ENCODE measurements at regions not wholly inside any gene's neighbourhood (a gene's known extent, or its start where the extent isn't known, plus 50 kb on each side); places are given as distances from the start of the nearest gene placed in this dataset.
"Not testable (repeated sequence)": the region's sequence is repeated elsewhere in the genome, so short reads cannot be mapped to it uniquely, and the experiment has no call there.

GRCh38 chrX:46152756-46153155 lies 392.5 kb downstream of the ZNF674 start:
- DNase-seq: no peak

DNA sequence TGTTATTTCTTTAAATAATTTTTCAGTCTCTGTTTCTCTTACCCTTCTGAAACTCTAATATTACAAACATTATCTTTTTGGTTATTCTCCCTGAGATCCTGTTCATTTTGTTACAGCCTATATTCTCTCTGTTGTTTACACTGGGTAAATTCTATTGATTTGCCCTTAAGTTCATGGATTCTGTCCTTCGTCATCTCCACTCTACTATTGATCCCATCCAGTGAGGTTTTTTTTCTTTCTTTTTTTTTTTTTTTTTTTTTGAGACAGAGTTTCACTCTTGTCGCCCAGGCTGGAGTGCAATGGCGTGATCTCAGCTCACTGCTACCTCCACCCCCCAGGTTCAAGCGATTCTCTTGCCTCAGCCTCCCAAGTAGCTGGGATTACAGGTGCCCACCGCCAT lies 393.9 kb downstream of the ZNF674 start:
- DNase-seq: not testable (repeated sequence)

DNA sequence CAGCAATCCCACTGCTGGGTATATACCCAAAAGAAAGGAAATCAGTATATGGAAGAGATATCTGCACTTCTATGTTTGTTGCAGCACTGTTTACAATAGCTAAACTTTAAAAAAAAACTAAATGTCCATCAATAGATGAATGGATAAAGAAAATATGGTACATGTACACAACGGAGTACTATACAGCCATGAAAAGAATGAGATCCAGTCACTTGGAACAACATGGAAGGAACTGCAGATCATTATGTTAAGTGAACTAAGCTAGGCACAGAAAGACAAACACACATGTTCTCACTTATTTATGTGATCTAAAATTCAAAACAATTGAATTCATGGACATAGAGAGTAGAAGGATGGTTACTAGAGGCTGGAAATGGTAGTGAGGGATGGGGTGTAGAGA lies 400.7 kb downstream of the ZNF674 start:
- no peak for DNase-seq

DNA sequence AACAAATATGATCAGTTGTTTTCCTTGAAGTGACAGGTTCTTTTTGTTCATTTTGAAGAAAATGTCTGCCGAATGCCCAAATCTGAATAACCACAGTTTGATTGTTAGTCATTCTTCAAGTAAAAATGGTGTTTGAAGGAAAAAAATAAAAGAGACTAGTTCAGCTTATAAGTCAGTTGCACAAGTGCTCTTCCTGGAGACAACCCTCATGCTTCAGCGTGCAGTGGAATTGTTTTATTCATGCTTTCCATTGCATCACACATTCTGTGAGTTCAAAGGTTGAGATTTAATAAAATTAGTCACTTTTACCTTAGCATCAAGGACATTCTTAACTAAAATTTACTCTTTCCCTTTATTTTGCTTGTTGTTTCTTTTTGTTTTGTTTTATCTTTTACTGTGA lies 404.9 kb downstream of the ZNF674 start:
- DNase-seq: no peak

DNA sequence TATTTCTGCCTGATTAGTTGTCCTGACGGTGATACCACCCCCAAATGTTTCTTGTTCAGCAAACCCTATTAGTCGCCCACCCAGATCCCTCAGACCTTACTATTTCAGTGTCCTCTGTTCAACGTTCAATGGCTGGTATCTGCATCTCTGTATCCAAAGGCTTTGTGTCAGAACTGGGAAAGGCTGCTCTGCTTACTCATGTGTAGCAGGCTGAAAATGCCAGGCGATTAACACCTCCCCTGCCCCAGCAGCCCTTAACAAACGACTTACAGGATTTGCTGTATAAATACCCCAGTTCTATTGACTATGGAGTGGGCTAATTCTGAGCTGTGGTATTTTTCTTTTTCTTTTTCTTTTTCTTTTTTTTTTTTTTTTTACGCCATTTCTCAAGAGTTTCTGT lies 415.0 kb downstream of the ZNF674 start:
- DNase-seq: no peak

GRCh38 chrX:46125111-46125510 lies 420.1 kb downstream of the ZNF674 start:
- DNase-seq: no peak

DNA sequence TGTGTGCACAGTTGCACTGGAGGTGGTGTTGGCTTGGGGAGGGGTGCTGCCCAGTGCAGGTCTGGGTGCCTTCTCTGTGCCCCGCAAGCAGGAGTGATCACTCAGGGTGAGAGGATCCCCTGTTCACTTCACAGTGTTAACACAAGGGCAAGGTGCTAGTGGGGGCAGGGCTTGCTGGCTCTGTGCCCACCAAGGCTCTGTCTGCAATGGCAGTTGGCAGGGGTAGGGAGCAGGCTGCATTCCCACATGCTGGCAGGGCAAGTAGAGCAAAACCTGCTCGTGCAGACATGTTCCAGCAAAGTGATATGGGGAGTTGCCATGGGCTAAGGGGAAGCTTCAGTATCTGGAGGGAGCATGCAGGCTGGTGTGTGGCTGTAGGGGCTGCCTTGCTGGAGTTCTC lies 428.0 kb downstream of the ZNF674 start:
- DNase-seq: no peak

DNA sequence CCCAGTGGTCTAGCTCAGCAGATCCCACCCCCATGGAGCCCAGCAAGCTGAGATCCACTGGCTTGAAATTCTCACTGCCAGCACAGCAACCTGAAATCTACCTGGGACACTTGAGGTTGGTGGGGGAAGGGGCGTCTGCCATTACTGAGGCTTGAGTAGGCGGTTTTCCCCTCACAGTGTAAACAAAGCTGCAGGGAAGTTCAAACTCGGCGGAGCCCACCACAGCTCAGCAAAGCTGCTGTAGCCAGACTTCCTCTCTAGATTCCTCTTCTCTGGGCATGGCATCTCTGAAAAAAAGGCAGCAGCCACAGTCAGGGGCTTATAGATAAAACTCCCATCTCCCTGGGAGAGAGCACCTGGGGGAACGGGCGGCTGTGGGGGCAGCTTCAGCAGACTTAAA lies 457.9 kb downstream of the ZNF674 start:
- not testable (repeated sequence) for DNase-seq

DNA sequence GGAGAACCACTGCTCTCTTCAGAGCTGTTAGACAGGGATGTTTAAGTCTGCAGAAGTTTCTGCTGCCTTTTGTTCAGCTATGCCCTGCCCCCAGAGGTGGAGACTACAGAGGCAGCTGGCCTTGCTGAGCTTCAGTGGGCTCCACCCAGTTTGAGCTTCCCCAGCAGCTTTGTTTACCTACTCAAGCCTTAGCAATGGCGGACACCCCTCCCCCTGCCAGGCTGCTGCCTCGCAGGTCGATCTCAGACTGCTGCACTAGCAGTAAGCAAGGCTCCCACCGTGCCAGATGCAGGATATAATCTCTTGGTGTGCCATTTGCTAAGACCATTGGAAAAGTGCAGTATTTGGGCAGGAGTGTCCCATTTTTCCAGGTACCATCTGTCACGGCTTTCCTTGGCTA lies 465.1 kb downstream of the ZNF674 start:
- not testable (repeated sequence) for DNase-seq

DNA sequence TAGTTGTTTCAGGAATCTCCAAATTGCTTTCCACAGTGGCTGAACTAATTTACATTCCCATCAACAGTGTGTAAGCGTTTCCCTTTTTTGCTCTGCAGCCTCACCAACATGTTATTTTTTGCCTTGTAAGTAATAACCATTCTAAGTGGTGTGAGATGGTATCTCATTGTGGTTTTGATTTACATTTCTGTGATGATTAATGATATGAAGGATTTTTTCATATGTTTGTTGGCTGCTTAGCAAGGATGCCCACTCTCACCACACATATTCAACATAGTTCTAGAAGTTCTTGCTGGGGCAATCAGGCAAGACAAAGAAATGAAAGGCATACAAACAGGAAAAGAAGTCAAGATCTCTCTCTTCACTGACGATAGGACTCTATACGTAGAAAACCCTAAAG lies 472.4 kb downstream of the ZNF674 start:
- no peak for DNase-seq

DNA sequence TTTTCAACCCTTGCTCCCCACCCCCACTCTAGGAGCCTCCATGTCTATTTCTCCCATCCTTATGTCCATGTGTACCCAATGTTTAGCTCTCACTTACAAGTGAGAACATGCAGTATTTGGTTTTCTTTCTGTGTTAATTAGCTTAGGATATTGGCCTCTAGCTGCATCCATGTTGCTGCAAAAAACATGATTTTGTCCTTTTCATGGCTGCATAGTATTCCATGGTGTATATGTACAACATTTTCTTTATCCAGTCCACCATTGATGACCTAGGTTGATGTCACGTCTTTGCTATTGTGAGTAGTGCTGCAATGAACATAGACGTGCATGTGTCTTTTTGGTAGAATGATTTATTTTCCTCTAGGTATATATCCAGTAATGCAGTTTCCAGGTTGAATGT lies 472.8 kb downstream of the ZNF674 start:
- DNase-seq: no peak

DNA sequence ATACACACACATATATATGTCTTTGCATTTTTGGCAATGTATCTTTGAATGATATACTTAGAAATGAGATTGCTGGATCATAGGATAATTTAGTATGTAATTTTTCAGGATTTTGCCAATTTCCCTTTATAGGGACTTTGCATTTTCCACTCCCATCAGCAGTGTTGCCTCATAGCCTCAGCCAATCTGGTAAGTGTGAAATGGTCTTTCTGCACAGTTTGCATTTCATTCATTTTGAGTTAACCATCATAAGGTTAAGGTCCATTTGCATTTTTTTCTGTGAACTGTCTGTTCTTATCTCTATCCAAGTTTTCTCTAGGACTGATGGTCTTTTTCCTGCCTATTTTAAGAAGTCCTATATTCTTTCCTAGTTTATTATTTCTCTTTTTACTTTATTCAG lies 474.8 kb downstream of the ZNF674 start:
- no peak for DNase-seq

DNA sequence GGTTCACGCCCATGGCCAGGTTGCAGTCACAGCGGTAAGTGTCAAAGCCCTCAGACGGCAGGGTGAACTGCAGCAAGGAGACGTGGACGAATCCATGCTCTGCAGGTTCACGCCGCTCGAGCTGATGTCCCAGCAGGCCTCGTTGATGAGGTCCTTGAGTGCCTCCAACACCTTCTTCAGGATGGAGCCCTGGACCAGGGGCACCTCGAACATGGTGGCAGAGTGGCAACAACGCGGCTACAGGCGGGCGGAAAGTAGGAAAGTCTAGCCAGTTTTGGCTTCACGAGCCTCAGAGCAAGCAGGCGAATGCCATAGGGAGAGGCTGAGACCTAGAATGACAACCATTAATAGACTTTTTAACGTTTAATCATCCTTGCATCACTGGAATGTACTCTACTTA lies 485.9 kb downstream of the ZNF674 start:
- no peak for DNase-seq

GRCh38 chrX:46044486-46044885 lies 500.7 kb downstream of the ZNF674 start:
- DNase-seq: no peak

- DNase-seq: no peak
These were observed 505.2 kb downstream of the ZNF674 start for GRCh38 chrX:46040001-46040400.

- no peak for DNase-seq
These were observed 505.7 kb downstream of the ZNF674 start for GRCh38 chrX:46039526-46039925.

GRCh38 chrX:46036508-46036907 lies 508.7 kb downstream of the ZNF674 start:
- no peak for DNase-seq

DNA sequence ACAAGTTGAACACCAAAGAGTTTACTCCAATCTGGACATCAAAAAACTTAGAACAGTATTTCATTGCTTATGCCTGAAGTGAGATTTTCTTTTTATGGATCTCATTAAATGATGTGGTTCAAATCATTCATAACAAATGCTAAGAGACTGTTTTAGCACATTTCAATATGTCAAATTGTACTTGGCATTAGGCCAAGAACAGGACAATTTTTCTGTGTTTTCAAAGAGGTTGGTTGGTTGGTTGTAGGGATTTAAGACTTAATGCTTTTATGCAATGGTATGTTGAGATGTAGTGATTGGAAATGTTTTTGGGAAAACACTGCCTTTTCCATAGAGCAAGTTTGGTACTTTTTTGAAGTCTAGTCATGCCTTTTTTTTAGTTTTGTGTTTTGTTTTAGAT lies 510.4 kb downstream of the ZNF674 start:
- DNase-seq: no peak

DNA sequence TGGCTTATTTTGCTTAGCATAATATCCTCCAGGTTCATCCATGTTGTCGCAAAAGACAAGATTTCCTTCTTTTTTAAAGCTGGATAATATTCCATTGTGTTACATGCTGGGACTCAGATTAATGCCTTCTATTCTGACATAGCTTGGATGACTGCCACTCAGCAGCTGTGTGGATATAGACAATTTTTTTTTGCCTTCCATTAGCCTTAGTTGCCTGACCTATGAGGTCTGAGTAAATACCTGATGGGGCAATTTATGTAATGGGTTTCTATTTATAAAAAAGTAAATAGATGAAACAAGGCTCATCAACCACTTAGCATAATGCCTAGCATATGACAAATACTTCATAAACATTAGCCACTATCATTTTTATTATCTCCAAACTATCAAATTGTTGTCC lies 515.4 kb downstream of the ZNF674 start:
- DNase-seq: peak; percentile 7

- no peak for DNase-seq
These were observed 528.9 kb downstream of the ZNF674 start for GRCh38 chrX:46016296-46016695.

- no peak for DNase-seq
These were observed 529.6 kb downstream of the ZNF674 start for GRCh38 chrX:46015653-46016052.

GRCh38 chrX:45992402-45993123 lies 552.7 kb downstream of the ZNF674 start:
- DNase-seq: no peak

GRCh38 chrX:45986971-45987370 lies 558.2 kb downstream of the ZNF674 start:
- DNase-seq: no peak

DNA sequence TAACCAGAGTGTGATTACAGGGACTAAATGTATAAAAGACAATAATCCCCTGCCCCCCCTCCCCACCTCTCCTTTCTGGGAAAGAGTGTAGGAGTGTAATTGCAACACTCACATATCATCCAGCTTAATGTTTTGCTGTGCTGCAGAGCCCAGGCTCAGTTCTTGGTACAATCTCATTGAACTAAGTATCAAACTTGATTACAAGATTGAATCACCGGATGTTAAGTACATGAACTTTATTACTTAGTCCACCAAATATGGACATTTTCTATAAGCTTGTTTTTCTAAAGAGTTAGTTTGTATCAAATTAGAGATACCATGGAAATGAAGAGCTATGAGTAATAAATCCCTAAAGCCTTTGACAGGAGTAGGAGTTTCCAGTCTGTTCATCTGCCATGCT lies 559.1 kb downstream of the ZNF674 start:
- no peak for DNase-seq

- not testable (repeated sequence) for DNase-seq
These were observed 562.1 kb downstream of the ZNF674 start for GRCh38 chrX:45982958-45983727.

Measured in NCI-H510A (cell line).